H9 (cell line): ENCODE measurements at regions not wholly inside any gene's neighbourhood (a gene's known extent, or its start where the extent isn't known, plus 50 kb on each side); places are given as distances from the start of the nearest gene placed in this dataset.

ENCODE experiments used
- DNase-seq: peaks from one replicate; pipeline ENCODE4 v3.0.0-alpha.2; 2017
- H2AFZ ChIP-seq: one replicate; pipeline ENCODE4 v1.6.1; 2013; ENCODE audit warnings: mild to moderate bottlenecking, low read length, control low read depth, moderate library complexity
- H2AK5ac ChIP-seq: 2 replicates; pipeline ENCODE4 v1.6.1; 2013; ENCODE audit warnings: low read length, control low read depth, mixed read lengths; ENCODE audit not compliant: insufficient read length
- H2BK120ac ChIP-seq: one replicate; pipeline ENCODE4 v1.6.1; 2013; ENCODE audit warnings: low read depth, mild to moderate bottlenecking, low read length, control low read depth, inconsistent platforms; ENCODE audit not compliant: poor library complexity, severe bottlenecking
- H2BK12ac ChIP-seq: 2 replicates; pipeline ENCODE4 v1.6.1; 2013; ENCODE audit warnings: low read length, control low read depth, mixed read lengths, low read depth; ENCODE audit not compliant: insufficient read length
- H2BK15ac ChIP-seq: 2 replicates; pipeline ENCODE4 v1.6.1; 2013; ENCODE audit warnings: low read depth, low read length, control low read depth
- H2BK20ac ChIP-seq: one replicate; pipeline ENCODE4 v1.6.1; 2013; ENCODE audit warnings: low read depth, mild to moderate bottlenecking, low read length, control low read depth, inconsistent platforms; ENCODE audit not compliant: poor library complexity, severe bottlenecking
- H2BK5ac ChIP-seq: 2 replicates; pipeline ENCODE4 v1.6.1; 2013; ENCODE audit warnings: low read length, control low read depth, mixed read lengths; ENCODE audit not compliant: insufficient read length
- H3K14ac ChIP-seq: 2 replicates; pipeline ENCODE4 v1.6.1; 2013; ENCODE audit warnings: low read length, control low read depth; ENCODE audit not compliant: insufficient read depth
- H3K18ac ChIP-seq: 2 replicates; pipeline ENCODE4 v1.6.1; 2013; ENCODE audit warnings: low read depth, mild to moderate bottlenecking, mixed read lengths, low read length, control low read depth; ENCODE audit not compliant: insufficient read length
- H3K23ac ChIP-seq: 2 replicates; pipeline ENCODE4 v1.6.1; 2013; ENCODE audit warnings: low read length, control low read depth, mixed read lengths, low read depth; ENCODE audit not compliant: insufficient read length
- H3K23me2 ChIP-seq: 2 replicates; pipeline ENCODE4 v1.6.1; 2013; ENCODE audit warnings: low read depth, mild to moderate bottlenecking, mixed read lengths, low read length, control low read depth; ENCODE audit not compliant: insufficient read length, poor library complexity, severe bottlenecking
- H3K27ac ChIP-seq: 2 replicates; pipeline ENCODE4 v1.5.1; 2013; ENCODE audit warnings: low read length, control low read depth, mixed read lengths, low read depth; ENCODE audit not compliant: insufficient read length
- H3K27me3 ChIP-seq: 2 replicates; pipeline ENCODE4 v1.6.1; 2013; ENCODE audit warnings: low read length, control low read depth, inconsistent platforms; ENCODE audit not compliant: insufficient read depth
- H3K4ac ChIP-seq: 2 replicates; pipeline ENCODE4 v1.6.1; 2013; ENCODE audit warnings: low read depth, mild to moderate bottlenecking, control low read depth, inconsistent platforms, low read length, moderate library complexity
- H3K4me1 ChIP-seq: 2 replicates; pipeline ENCODE4 v1.6.1; 2013; ENCODE audit warnings: low read length, control low read depth, inconsistent platforms; ENCODE audit not compliant: insufficient read depth
- H3K4me2 ChIP-seq: 2 replicates; pipeline ENCODE4 v1.6.1; 2013; ENCODE audit warnings: low read length, control low read depth, mixed read lengths; ENCODE audit not compliant: insufficient read length, insufficient read depth
- H3K56ac ChIP-seq: 2 replicates; pipeline ENCODE4 v1.6.1; 2013; ENCODE audit warnings: low read depth, mild to moderate bottlenecking, mixed read lengths, low read length, control low read depth; ENCODE audit not compliant: insufficient read length
- H3K79me1 ChIP-seq: 2 replicates; pipeline ENCODE4 v1.6.1; 2013; ENCODE audit warnings: low read depth, mild to moderate bottlenecking, moderate library complexity, low read length, control low read depth, inconsistent platforms; ENCODE audit not compliant: insufficient read depth, poor library complexity, severe bottlenecking
- H3K79me2 ChIP-seq: 2 replicates; pipeline ENCODE4 v1.6.1; 2013; ENCODE audit warnings: low read length, control low read depth, inconsistent platforms; ENCODE audit not compliant: insufficient read depth
- H3K9ac ChIP-seq: 2 replicates; pipeline ENCODE4 v1.6.1; 2013; ENCODE audit warnings: low read length, control low read depth, mixed read lengths; ENCODE audit not compliant: insufficient read length; ENCODE audit errors: extremely low read depth
- H3K9me3 ChIP-seq: one replicate; pipeline ENCODE4 v1.6.1; 2013; ENCODE audit warnings: low read depth, low read length, inconsistent platforms; ENCODE audit not compliant: control insufficient read depth
- H3T11ph ChIP-seq: one replicate; pipeline ENCODE4 v1.6.1; 2013; ENCODE audit warnings: mild to moderate bottlenecking, low read length, control low read depth, inconsistent platforms
- H4K20me1 ChIP-seq: one replicate; pipeline ENCODE4 v1.6.1; 2013; ENCODE audit not compliant: control insufficient read depth, insufficient read length, insufficient read depth
- H4K5ac ChIP-seq: 2 replicates; pipeline ENCODE4 v1.6.1; 2013; ENCODE audit warnings: low read depth, mild to moderate bottlenecking, mixed read lengths, low read length, control low read depth; ENCODE audit not compliant: insufficient read length
- H4K8ac ChIP-seq: replicated peaks from 2 replicates; pipeline ENCODE4 v1.6.1; 2013; ENCODE audit warnings: low read length, control low read depth, mixed read lengths, low read depth; ENCODE audit not compliant: insufficient read length
- H4K91ac ChIP-seq: 2 replicates; pipeline ENCODE4 v1.6.1; 2013; ENCODE audit warnings: low read depth, mild to moderate bottlenecking, moderate library complexity, mixed read lengths, low read length, control low read depth; ENCODE audit not compliant: insufficient read length
- H3K27ac Mint-ChIP-seq, 3 experiments: 2 replicates in 2 of 3; 3 replicates in 1 of 3; pipeline ENCODE4 v1.8.0; 2020 to 2021; ENCODE audit warnings: mixed read lengths in 3 of 3, mild to moderate bottlenecking in 1 of 3, moderate library complexity in 1 of 3
- H3K27me3 Mint-ChIP-seq: 2 replicates; pipeline ENCODE4 v1.8.0; 2021; ENCODE audit warnings: low read depth, mild to moderate bottlenecking, moderate library complexity, mixed read lengths
- H3K36me3 Mint-ChIP-seq, 3 experiments: 2 replicates in 2 of 3; 3 replicates in 1 of 3; pipeline ENCODE4 v1.8.0; 2020 to 2021; ENCODE audit warnings: low read depth in 3 of 3, mixed read lengths in 3 of 3; ENCODE audit not compliant: insufficient read depth in 1 of 3
- H3K4me1 Mint-ChIP-seq, 2 experiments: 2 replicates each; pipeline ENCODE4 v1.8.0; 2020; ENCODE audit warnings: mixed read lengths in 2 of 2
- H3K4me3 Mint-ChIP-seq, 2 experiments: 2 replicates in 1 of 2; 3 replicates in 1 of 2; pipeline ENCODE4 v1.8.0; 2020 to 2021; ENCODE audit warnings: mild to moderate bottlenecking in 2 of 2, mixed read lengths in 2 of 2, moderate library complexity in 1 of 2
- H3K9me3 Mint-ChIP-seq, 2 experiments: 2 replicates in 1 of 2; 3 replicates in 1 of 2; pipeline ENCODE4 v1.8.0; 2020; ENCODE audit warnings: mild to moderate bottlenecking in 2 of 2, mixed read lengths in 2 of 2, moderate library complexity in 1 of 2
- CTCF ChIP-seq: fragments of 200-600 bp; sonication (generic); conservative IDR thresholded peaks from 3 replicates; pipeline ENCODE4 v1.8.0; 2021; ENCODE audit warnings: antibody characterized with exemption, mild to moderate bottlenecking
- WGBS: extraction: QIAGEN DNeasy Blood & Tissue Kit; methylation state at CpG from one replicate; pipeline ENCODE4 v1.1.7; 2013; ENCODE audit warnings: missing lambda C conversion rate, low lambda C conversion rate, mixed read lengths; ENCODE audit not compliant: insufficient read length; ENCODE audit errors: extremely low coverage; 5-methylcytosine and 5-hydroxymethylcytosine counted together

DNA sequence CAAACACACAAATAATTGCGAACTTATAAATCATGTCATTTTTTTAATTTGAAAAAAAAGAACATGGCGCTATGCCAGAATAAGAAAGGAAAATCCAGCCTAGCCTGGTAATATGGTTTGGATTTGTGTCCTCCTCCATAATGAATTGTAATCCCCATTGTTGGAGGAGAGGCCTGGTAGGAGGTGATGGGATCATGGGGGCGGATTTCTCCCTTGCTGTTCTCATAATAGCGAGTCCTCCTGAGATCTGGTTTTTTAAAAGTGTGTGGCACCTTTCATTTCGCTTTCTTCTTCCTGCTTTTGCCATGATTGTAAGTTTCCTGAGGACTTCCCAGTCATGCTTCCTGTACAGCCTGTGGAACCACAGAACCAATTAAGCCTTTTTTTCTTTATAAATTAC lies 65.9 kb upstream of the TANC2 start:
- Histone ChIP-seq H3K18ac (no peak overlapping the region), H2BK5ac (no peak overlapping the region), H3K4ac (no peak overlapping the region), H3K79me1 (no peaks in the 10 kb centered on the region), H2BK120ac (no peak overlapping the region), H2BK12ac (no peak overlapping the region), H3K14ac (no peak overlapping the region), H2BK20ac (no peak overlapping the region), H3K23me2 (no peaks in the 10 kb centered on the region), H3K23ac (no peak overlapping the region), H3K9ac (no peak overlapping the region), H4K8ac (no peak overlapping the region), H3T11ph (no peak overlapping the region), H2AFZ (no peak overlapping the region), H3K27ac (no peak overlapping the region), H2AK5ac (no peak overlapping the region), H3K79me2 (no peaks in the 10 kb centered on the region), H3K4me1 (no peaks in the 10 kb centered on the region; the same call in 1 of the 2 replicates), H3K56ac (no peak overlapping the region), H4K5ac (no peak overlapping the region), H2BK15ac (no peak overlapping the region), H3K27me3 (no peaks in the 10 kb centered on the region), H3K9me3 (no peaks in the 10 kb centered on the region), H4K20me1 (no peaks in the 10 kb centered on the region), H4K91ac (no peak overlapping the region), H3K4me2 (no peak overlapping the region)
- H3K9me3 Mint-ChIP-seq, result peaks cover 0 to 2% of the 10 kb centered on the region in 2 experiments; a peak in 1 of 5 replicates
- no peak for TF ChIP-seq CTCF
- DNase-seq, result no peak
- no CpG with 5 or more reads among the region's 5 CpGs for WGBS
- H3K36me3 Mint-ChIP-seq, result no peaks in the 10 kb centered on the region; a peak in 1 of 7 replicates
- peaks cover 16 to 20% of the 10 kb centered on the region in 2 experiments for H3K4me1 Mint-ChIP-seq
- no peak overlapping the region for H3K27ac Mint-ChIP-seq
- no peak overlapping the region for H3K4me3 Mint-ChIP-seq
- no peaks in the 10 kb centered on the region for H3K27me3 Mint-ChIP-seq
